ENCODE measurements at regions not wholly inside any gene's neighbourhood (a gene's known extent, or its start where the extent isn't known, plus 50 kb on each side); places are given as distances from the start of the nearest gene placed in this dataset.

GRCh38 chrY:7465185-7465621 lies 553.7 kb upstream of the AMELY start:
- Histone ChIP-seq H3K4me2 (ENCODE audit: insufficient read depth in 1 of 2, low read depth in 2 of 2, low read length in 2 of 2) (no peak overlapping the region), H4K5ac (ENCODE audit: insufficient read length, low read depth, low read length) (no peak overlapping the region), H2AK5ac (ENCODE audit: low read depth, low read length) (no peak overlapping the region), H4K91ac (replicated peaks; ENCODE audit: insufficient read length, low read length) (no peak overlapping the region), H3K23ac (ENCODE audit: insufficient read length) (no peak overlapping the region), H2BK120ac (replicated peaks; ENCODE audit: low read depth, low read length) (no peak overlapping the region), H3K79me2 (ENCODE audit: control insufficient read depth in 1 of 2, insufficient read depth in 2 of 2, low read length in 2 of 2) (no peaks in the 10 kb centered on the region), H3K18ac (ENCODE audit: extremely low read depth, low read length) (no peak overlapping the region), H2BK20ac (ENCODE audit: low read length) (no peak overlapping the region), H3K4ac (replicated peaks; ENCODE audit: insufficient read length, low read depth, low read length) (no peak overlapping the region), H3K36me3 (ENCODE audit: control insufficient read depth in 2 of 4, insufficient read depth in 4 of 4, low read length in 3 of 4) (no peaks in the 10 kb centered on the region), H2AFZ (ENCODE audit: low read length) (no peak overlapping the region), H3K23me2 (ENCODE audit: low read depth, low read length) (no peaks in the 10 kb centered on the region), H3K9me3 (ENCODE audit: insufficient read depth in 2 of 2, low read depth in 1 of 2, low read length in 1 of 2) (no peaks in the 10 kb centered on the region), H2BK15ac (ENCODE audit: low read length) (no peak overlapping the region), H3K14ac (ENCODE audit: insufficient read length) (no peak overlapping the region), H3K4me1 (replicated peaks in 1 of 4; ENCODE audit: control insufficient read depth in 3 of 4, insufficient read depth in 4 of 4, low read length in 3 of 4) (no peaks in the 10 kb centered on the region), H3K4me3 (ENCODE audit: extremely low read depth in 1 of 4, insufficient read depth in 2 of 4, low read depth in 3 of 4, low read length in 4 of 4) (no peak overlapping the region), H3K56ac (replicated peaks; ENCODE audit: insufficient read length, low read depth, low read length) (no peak overlapping the region), H4K8ac (ENCODE audit: extremely low read depth, insufficient read depth, low read length) (no peak overlapping the region), H4K20me1 (replicated peaks in 1 of 2; ENCODE audit: control insufficient read depth in 1 of 2, insufficient read depth in 2 of 2, low read length in 2 of 2) (no peaks in the 10 kb centered on the region), H3K27ac (ENCODE audit: low read depth, low read length) (no peak overlapping the region), H2BK5ac (ENCODE audit: low read depth, low read length) (no peak overlapping the region), H3K9ac (replicated peaks in 1 of 4; ENCODE audit: extremely low read depth in 1 of 4, low read depth in 3 of 4, low read length in 3 of 4) (no peak overlapping the region), H3K79me1 (ENCODE audit: low read depth, low read length) (no peaks in the 10 kb centered on the region), H2BK12ac (ENCODE audit: low read depth, low read length) (no peak overlapping the region), H3K27me3 (replicated peaks in 1 of 4; ENCODE audit: control insufficient read depth in 3 of 4, extremely low read depth in 1 of 4, insufficient read depth in 3 of 4, low read length in 3 of 4) (no peaks in the 10 kb centered on the region)
- DNase-seq (ENCODE audit: low read depth in 1 of 2, low spot score in 2 of 2) (no peak), FAIRE-seq (no peak)
- ChIA-PET POLR2A (ENCODE audit: partially characterized antibody) (no interaction called here), CTCF (ENCODE audit: partially characterized antibody) (interaction anchor here (1.1 kb wide), 1 partner anchor 14 kb away, joined by 3 read pairs; no protein-coding TSS in a partner anchor)
- WGBS, 2 experiments (ENCODE audit: extremely low coverage in 1 of 2, insufficient coverage in 1 of 2, insufficient read length in 1 of 2, insufficient replicate concordance in 2 of 2, low coverage in 1 of 2, low lambda C conversion rate in 2 of 2, missing lambda C conversion rate in 1 of 2): 89% methylated on average over 5 of the region's 6 CpGs; no CpG with 5 or more reads in 1 of the 2 experiments
- TF ChIP-seq GTF2F1 (IDR thresholded peaks at IDR 0.05; ENCODE audit: borderline replicate concordance, low read depth, low read length) (no peak), SIRT6 (IDR thresholded peaks at IDR 0.05; ENCODE audit: low read length) (no peak), PHF8 (conservative IDR thresholded peaks at IDR 0.05; ENCODE audit: low read depth, low read length) (no peak), EGR1 (IDR thresholded peaks at IDR 0.05; ENCODE audit: borderline replicate concordance, low read depth, low read length) (no peak), RFX5 (IDR thresholded peaks at IDR 0.05; ENCODE audit: borderline replicate concordance, low read depth, low read length) (no peak), TEAD4 (IDR thresholded peaks at IDR 0.05; ENCODE audit: low read depth, low read length) (no peak), SUZ12 (IDR thresholded peaks at IDR 0.05; ENCODE audit: low read length) (no peak), TBP (IDR thresholded peaks at IDR 0.05; ENCODE audit: low read depth, low read length) (no peak), CREB1 (IDR thresholded peaks at IDR 0.05) (no peak), USF2 (IDR thresholded peaks at IDR 0.05; ENCODE audit: low read length) (no peak), SAP30 (IDR thresholded peaks at IDR 0.05; ENCODE audit: insufficient read depth, insufficient replicate concordance, low read length) (no peak), TAF7 (optimal IDR thresholded peaks at IDR 0.05; ENCODE audit: borderline replicate concordance, low read depth, low read length) (no peak), ZNF274 (IDR thresholded peaks at IDR 0.05; ENCODE audit: borderline replicate concordance, extremely low read depth, low read length) (no peak), KDM1A (IDR thresholded peaks at IDR 0.05; ENCODE audit: borderline replicate concordance, low read length) (no peak), NRF1 (IDR thresholded peaks at IDR 0.05; ENCODE audit: low read depth, low read length) (no peak)

All from H1 (cell line).